NOMO-1 treated with dmso at 0.1 percent for 144 hours (cell line): ENCODE measurements at regions not wholly inside any gene's neighbourhood (a gene's known extent, or its start where the extent isn't known, plus 50 kb on each side); places are given as distances from the start of the nearest gene placed in this dataset.

ENCODE experiments used
- DNase-seq: peaks from one replicate; lab custom pipeline; 2025; ENCODE audit not compliant: unreplicated experiment; lab: John Stamatoyannopoulos, UW

DNA sequence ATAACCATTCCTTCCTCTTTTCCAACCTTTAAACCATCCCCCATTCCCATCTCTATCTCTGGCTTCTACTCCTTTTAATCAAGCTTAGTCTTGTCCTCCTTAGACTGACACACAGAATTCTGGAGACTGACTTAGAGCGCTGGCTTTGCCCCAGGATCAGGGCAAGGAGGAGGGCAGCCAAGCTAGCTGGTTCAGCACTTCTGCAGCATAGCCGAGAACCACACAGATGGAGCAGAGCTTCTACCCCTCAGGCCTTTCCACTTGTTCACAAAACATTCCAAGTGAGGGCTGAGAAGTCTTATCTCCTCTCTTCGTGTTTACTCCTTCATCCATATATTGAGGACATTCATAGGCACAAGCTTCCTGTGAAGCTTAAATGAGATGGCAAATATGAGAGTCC, 246.5 kb upstream of the PEX5L start:
- DNase-seq = no peak

- no peak for DNase-seq
Measured at GRCh38 chr3:180284331-180285110, 247.8 kb upstream of the PEX5L start.

DNA sequence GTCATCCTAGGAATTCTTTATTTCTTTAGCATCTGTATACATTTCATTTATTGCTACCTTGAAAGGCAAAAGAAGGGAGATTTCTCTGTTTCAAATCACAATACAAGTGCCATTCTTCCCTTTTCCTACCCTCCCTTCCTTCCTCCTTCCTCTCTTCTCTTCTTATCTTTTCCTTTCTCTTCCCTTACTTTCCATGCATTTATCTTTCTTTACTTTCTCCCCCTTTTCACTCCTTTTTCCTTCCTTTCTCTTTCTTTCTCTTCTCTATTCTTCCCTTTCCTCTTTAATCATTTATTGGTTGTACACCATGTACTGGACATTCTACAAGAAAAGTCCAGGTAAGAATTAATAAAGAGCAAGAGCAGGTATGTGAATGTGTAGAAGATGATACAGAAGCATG, 251.0 kb upstream of the PEX5L start:
- DNase-seq = no peak

- no peak for DNase-seq
Measured at GRCh38 chr3:180288816-180289215, 252.1 kb upstream of the PEX5L start.

DNA sequence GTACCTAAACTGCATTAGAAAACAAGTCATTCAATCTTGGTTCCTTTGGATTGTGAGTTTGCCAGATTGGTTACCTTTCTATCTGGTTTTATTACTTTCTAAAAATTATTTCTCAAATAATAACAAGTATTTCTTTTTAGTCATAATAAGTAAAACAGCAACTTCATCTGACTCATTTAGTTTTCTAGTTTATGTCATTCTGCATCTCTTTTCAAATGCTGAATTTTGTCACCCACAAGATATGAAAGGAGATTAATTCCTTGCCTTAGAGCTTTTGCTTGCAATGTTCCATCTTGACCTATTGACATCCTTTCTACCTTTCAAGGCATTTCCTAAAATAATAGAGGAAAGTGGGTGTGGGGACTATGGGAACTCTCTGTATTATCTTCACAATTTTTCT, 253.6 kb upstream of the PEX5L start:
- DNase-seq = no peak

DNA sequence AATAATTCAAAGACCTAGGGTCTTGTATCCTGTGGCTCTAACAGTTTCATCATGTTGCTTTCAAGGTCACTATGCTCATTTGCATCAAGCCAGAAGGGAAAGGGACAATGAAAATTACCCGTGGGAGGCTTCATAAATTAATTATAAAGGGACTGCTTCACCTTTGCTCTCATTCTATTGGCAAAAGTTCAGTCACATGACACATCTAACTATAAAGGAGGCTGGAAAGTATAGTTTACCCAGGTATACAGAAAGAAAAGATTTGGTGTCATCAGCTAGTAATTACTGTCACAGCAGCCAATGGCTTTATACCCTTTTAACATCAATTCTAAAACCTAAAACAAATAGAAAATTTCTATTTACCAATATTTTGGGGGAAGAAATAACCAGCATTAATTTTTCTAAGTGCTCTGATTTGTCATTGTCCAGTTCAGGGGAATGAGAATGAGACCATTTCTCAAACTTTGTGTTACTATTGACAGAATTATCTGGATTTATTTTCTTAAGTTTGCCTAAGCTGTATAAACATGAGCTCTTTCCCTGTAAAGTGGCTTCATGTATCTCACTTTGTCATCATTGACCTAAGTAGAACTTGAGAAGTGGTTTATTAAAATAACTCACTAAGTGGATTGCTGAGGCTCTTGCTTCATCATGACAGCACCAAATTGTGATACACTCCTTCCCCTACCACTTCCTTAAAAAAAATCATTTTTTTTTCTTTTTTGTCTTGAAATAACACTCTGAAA, 257.7 kb upstream of the PEX5L start:
- DNase-seq = peak; percentile 51

GRCh38 chr3:180295811-180296210, 259.1 kb upstream of the PEX5L start:
- no peak for DNase-seq

- no peak for DNase-seq
Measured at GRCh38 chr3:180296971-180297370, 260.2 kb upstream of the PEX5L start.

GRCh38 chr3:180306155-180306554, 269.4 kb upstream of the PEX5L start:
- no peak for DNase-seq

GRCh38 chr3:180306691-180307090, 270.0 kb upstream of the PEX5L start:
- DNase-seq = no peak

- no peak for DNase-seq
Measured at GRCh38 chr3:180311242-180311641, 274.5 kb upstream of the PEX5L start.

GRCh38 chr3:180316321-180316720, 279.6 kb upstream of the PEX5L start:
- no peak for DNase-seq

DNA sequence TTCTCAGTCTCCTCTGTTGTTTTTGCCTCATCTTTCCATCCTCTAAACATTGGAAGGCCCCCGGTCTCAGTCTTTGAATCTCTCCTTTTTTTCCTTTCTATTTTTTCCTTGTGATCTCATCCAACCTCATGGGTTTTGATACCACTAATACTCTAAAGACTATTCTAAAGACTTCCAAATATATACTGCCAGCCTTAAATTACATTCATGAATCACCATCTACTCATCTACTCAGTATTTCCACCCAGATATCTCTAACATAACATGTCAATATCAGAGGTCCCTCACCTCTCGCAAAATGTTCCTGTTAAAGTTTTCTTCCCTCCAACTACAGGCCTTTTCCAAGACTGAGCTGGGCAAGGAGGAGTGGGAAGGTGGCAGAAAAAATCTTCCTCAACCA, 282.5 kb upstream of the TTC14 start:
- DNase-seq = no peak

- DNase-seq = peak; percentile 30
Measured at GRCh38 chr3:180320631-180321030, 281.3 kb upstream of the TTC14 start.

DNA sequence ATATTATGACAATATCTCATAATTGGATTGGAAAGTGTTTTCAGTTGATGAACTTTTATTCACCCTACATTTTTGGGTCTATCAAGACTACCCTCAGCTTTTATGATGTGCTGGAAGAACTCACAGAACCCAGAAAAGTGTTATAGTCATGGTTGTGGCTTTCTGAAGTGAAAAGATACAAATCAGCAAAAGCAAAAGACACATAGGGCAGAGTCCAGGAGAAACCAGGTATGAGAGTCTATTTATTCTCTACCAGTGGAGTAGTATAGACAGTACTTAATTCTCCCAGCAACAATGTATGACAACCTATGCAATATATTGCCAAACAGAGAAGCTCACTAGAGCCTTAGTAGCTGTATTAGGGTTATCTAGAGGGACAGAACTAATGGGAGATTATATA, 280.4 kb upstream of the TTC14 start:
- DNase-seq = no peak

DNA sequence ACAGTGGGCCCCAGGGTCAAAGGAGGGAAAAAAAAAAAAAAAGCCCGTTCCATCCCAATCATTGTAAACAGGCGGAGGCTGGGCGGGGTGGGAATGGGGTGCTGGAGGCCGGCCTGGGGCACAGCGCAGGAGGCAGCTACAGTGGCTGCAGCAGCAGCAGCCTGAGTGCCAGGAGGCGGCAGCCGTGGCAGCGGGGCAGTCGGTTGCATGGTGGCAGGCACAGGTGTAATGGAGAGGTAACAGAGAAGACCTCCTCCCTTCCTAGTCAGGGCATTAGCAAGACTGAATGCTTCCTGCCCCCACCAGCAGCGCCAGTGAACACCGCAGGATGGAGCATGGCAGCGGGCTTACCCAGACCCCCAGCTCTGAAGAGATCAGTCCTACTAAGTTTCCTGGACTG, 279.1 kb upstream of the TTC14 start:
- no peak for DNase-seq

DNA sequence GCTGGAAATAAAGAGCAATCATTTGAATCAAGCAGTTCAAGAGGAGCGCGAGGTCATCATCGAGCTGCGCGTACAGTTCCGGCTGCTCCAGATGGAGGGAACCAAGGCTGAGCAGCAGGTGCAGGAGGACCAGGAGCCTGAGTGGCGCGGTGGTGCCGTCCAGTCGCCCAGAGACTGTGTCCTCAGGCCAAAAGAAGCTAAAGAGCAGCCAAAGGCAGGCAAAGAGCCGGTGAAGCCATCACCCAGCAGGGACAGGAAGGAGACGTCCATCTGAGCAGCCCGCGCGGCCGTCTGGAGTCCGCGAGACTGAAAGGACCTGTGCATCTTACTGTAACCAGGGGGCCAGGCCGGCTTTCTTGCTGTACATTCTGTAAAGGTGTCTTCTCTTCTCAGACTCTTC, 277.2 kb upstream of the TTC14 start:
- no peak for DNase-seq

GRCh38 chr3:180325533-180325932, 276.4 kb upstream of the TTC14 start:
- no peak for DNase-seq

DNA sequence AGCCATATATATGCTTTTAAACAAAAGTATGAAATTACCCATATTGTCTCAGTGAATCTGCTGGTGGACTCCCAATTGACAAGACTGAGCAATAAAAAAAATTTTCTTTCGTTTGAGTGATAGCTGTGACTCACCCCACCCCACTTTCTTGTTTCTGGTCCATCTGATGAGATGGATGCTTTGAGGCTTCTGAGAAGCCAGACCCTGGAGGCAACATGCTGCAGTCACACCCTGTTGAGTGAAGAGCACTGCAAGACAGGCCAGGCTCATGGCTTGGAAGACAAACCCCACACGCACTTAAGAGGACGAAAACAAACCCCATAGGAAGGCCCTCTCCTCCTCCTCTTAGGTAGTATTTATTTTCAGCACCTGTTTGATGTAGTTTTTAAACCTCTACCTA, 276.0 kb upstream of the TTC14 start:
- no peak for DNase-seq

GRCh38 chr3:180329187-180329586, 272.8 kb upstream of the TTC14 start:
- DNase-seq = no peak

DNA sequence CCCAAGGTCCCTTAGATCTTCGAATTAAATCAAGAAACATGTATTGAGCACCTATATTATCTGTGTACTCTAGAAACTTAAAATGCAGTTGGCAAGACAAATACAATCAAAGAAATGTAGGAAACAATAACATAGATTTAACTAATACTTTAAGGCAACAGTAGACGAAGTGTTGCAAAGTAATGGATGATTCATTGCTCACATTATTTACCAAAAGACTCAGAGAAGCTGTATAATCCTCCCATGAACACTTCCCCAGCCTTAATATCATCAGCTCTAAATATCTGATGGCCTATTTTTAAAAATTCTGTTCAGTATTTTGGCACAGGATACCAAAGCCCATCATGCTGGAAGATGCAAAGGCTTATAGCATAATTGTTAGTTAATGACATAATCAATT, 272.1 kb upstream of the TTC14 start:
- no peak for DNase-seq

DNA sequence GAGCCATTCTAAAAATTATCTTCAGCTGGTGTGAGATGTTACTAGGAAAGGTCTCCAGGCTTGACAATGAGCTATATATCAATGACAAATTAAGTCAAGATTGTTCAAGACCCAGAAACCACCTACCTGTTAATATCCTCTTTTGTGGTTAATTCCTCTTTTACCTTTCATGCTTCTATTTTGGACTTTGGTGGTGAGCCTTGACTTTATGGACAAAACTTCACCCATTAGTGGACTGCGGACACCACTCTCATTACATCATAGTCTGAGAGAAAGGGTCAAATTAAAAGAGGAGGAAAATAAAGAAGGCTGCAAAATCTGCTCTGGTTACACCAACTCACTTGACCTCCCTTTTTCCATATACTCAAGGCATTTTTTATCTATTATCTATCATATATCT, 271.5 kb upstream of the TTC14 start:
- DNase-seq = no peak

GRCh38 chr3:180332608-180333007, 269.4 kb upstream of the TTC14 start:
- no peak for DNase-seq
